ENCODE measurements at regions not wholly inside any gene's neighbourhood (a gene's known extent, or its start where the extent isn't known, plus 50 kb on each side); places are given as distances from the start of the nearest gene placed in this dataset.

GRCh38 chr13:60753641-60754040, 356.6 kb downstream of the TDRD3 start:
- TF ChIP-seq, protein P1, sequence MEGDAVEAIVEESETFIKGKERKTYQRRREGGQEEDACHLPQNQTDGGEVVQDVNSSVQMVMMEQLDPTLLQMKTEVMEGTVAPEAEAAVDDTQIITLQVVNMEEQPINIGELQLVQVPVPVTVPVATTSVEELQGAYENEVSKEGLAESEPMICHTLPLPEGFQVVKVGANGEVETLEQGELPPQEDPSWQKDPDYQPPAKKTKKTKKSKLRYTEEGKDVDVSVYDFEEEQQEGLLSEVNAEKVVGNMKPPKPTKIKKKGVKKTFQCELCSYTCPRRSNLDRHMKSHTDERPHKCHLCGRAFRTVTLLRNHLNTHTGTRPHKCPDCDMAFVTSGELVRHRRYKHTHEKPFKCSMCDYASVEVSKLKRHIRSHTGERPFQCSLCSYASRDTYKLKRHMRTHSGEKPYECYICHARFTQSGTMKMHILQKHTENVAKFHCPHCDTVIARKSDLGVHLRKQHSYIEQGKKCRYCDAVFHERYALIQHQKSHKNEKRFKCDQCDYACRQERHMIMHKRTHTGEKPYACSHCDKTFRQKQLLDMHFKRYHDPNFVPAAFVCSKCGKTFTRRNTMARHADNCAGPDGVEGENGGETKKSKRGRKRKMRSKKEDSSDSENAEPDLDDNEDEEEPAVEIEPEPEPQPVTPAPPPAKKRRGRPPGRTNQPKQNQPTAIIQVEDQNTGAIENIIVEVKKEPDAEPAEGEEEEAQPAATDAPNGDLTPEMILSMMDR (conservative IDR thresholded peaks at IDR 0.05): no peak
- TF ChIP-seq EZH2 (IDR thresholded peaks at IDR 0.05; ENCODE audit: low read depth): no peak
